AG09309 (cell line): ENCODE measurements at regions not wholly inside any gene's neighbourhood (a gene's known extent, or its start where the extent isn't known, plus 50 kb on each side); places are given as distances from the start of the nearest gene placed in this dataset.
A peak's percentile ranks its signal among the peaks of the same experiment; 100 is the strongest.

ENCODE experiments used
- DNase-seq: peaks from one replicate; pipeline ENCODE4 v3.0.0-alpha.2; 2010; ENCODE audit warnings: low read depth
- H3K4me3 ChIP-seq: 2 replicates; pipeline ENCODE4 v1.5.1; 2011; ENCODE audit warnings: mild to moderate bottlenecking, low read depth, low read length, moderate library complexity; ENCODE audit not compliant: control insufficient read depth
- TF ChIP-seq, protein P1 (sequence below): IDR thresholded peaks from 2 replicates; pipeline ENCODE4 v1.5.1; 2011; ENCODE audit warnings: mild to moderate bottlenecking, low read depth, low read length, inconsistent platforms; ENCODE audit not compliant: insufficient read depth, control insufficient read depth; ENCODE audit errors: missing control alignments

DNA sequence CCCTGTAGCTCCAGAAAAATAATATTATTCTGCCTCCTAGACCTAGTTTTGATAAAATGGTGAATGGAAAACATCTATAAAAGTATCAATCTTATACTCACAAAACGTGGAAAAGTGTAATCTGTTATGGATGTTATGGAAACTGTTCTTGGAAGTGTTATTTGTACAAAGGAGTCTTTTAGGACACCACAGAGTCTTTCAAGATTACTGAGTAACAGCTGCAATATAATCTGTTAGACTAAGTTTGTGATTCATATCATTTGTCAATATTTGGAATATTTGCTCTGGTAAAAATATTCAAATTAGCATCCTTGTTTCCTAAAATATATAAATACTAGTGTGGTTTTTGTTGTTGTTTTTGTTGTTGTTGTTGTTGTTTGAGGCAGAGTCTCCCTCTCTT is 87.9 kb downstream of the RAD51AP2 start:
- H3K4me3 ChIP-seq = no peak overlapping the region
- TF ChIP-seq, protein P1, sequence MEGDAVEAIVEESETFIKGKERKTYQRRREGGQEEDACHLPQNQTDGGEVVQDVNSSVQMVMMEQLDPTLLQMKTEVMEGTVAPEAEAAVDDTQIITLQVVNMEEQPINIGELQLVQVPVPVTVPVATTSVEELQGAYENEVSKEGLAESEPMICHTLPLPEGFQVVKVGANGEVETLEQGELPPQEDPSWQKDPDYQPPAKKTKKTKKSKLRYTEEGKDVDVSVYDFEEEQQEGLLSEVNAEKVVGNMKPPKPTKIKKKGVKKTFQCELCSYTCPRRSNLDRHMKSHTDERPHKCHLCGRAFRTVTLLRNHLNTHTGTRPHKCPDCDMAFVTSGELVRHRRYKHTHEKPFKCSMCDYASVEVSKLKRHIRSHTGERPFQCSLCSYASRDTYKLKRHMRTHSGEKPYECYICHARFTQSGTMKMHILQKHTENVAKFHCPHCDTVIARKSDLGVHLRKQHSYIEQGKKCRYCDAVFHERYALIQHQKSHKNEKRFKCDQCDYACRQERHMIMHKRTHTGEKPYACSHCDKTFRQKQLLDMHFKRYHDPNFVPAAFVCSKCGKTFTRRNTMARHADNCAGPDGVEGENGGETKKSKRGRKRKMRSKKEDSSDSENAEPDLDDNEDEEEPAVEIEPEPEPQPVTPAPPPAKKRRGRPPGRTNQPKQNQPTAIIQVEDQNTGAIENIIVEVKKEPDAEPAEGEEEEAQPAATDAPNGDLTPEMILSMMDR = no peak
- no peak for DNase-seq

- peak; percentile 75 for DNase-seq
- TF ChIP-seq, protein P1 = no peak
- no peak overlapping the region for H3K4me3 ChIP-seq
Observed at GRCh38 chr2:17429130-17429529, 89.1 kb downstream of the RAD51AP2 start.

GRCh38 chr2:17427401-17427800 is 90.8 kb downstream of the RAD51AP2 start:
- TF ChIP-seq, protein P1 = no peak
- DNase-seq = no peak

DNA sequence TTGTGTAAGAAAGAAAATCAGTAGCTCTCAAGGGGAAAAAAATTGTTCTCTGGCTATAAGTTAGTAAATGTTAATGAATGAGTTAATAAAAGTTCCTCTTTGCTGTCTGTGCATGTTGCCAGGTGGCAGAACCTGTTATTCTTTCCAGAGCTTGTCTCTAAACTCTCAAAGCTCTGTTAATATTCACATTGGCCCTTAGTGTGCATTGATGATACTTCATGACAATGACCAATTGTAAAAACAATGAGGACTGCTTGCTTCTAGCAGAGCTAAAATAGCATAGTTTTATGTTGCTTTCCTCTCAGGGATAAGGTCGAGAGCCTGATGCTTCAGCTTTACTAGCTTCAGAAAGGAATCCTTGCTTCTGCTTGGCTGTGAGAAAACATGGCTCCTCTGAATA is 91.5 kb downstream of the RAD51AP2 start:
- no peak for DNase-seq
- no peak overlapping the region for H3K4me3 ChIP-seq
- TF ChIP-seq, protein P1 = no peak

More at GRCh38 chr2:17427401-17427800, 90.8 kb downstream of the RAD51AP2 start:
- H3K4me3 ChIP-seq = no peak overlapping the region

- TF ChIP-seq, protein P1 = no peak
- DNase-seq = no peak
- no peak overlapping the region for H3K4me3 ChIP-seq
Observed at GRCh38 chr2:17422061-17422460, 96.2 kb downstream of the RAD51AP2 start.

DNA sequence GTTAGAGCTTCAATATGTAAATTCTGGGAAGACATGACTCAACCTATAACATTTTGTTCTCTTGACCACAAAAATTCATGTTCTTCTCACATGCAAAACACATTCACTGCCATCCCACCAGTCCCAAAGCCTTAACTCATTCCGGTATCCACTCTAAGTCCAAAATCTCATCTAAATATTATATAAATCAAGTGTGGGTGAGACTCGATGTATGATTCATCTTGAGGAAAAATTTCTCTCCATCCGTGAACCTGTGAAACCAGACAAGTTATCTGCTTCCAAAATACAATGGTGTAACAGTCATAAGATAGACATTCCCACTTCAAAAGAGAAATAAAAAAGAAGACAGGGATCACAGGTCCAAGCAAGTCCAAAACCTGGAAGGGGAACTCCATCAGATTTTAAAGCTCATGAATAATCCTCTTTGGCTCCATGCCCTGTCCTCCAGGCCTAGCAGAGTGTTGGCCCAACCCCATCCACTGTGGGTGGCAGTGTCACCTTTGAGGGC is 101.3 kb downstream of the RAD51AP2 start:
- peak; percentile 87 for DNase-seq
- H3K4me3 ChIP-seq = no peak overlapping the region
- TF ChIP-seq, protein P1 = no peak

DNA sequence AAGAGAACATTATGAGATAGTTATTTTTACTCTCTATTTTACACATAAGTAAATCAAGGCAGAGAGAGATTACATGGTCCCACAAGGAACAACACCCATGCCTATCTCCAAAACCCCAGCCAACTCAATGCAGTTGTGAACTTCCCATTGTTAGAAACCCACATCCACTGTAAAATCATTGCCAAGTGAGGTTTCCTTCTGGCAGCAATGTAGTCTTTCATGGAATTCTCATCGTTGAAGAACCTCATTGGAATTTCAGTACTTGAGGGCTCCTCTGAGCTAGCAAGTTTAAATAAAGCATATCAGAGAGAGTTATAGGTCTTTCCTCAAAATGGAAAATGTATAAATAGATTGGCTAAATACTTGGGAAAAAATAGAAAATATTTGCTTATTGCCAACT is 105.2 kb downstream of the RAD51AP2 start:
- no peak overlapping the region for H3K4me3 ChIP-seq
- DNase-seq = no peak
- TF ChIP-seq, protein P1 = no peak
